ENCODE measurements at regions not wholly inside any gene's neighbourhood (a gene's known extent, or its start where the extent isn't known, plus 50 kb on each side); places are given as distances from the start of the nearest gene placed in this dataset.

DNA sequence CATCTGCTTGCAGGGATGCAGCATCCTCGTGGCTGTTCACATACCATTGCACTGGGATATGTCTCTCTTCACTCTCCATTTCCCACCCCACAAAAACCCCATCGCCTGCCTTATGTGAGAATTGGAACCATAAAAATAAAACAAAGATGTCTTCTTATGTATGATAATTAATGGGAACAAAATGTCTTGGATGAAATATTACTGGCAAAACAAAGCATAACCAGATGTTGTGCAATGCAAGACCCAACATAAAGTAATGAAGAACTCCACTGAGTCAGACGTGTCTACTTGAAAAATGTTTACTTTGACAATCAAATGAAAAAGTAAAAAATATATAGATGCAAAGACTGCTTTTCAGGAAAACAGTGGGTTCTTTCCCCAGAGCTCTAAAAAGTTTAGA, 611.3 kb upstream of the SYT4 start:
- TF ChIP-seq, protein P1, sequence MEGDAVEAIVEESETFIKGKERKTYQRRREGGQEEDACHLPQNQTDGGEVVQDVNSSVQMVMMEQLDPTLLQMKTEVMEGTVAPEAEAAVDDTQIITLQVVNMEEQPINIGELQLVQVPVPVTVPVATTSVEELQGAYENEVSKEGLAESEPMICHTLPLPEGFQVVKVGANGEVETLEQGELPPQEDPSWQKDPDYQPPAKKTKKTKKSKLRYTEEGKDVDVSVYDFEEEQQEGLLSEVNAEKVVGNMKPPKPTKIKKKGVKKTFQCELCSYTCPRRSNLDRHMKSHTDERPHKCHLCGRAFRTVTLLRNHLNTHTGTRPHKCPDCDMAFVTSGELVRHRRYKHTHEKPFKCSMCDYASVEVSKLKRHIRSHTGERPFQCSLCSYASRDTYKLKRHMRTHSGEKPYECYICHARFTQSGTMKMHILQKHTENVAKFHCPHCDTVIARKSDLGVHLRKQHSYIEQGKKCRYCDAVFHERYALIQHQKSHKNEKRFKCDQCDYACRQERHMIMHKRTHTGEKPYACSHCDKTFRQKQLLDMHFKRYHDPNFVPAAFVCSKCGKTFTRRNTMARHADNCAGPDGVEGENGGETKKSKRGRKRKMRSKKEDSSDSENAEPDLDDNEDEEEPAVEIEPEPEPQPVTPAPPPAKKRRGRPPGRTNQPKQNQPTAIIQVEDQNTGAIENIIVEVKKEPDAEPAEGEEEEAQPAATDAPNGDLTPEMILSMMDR (optimal IDR thresholded peaks at IDR 0.05 in 1 of 3, IDR thresholded peaks at IDR 0.05 in 1 of 3, conservative IDR thresholded peaks at IDR 0.05 in 1 of 3; ENCODE audit: extremely low read depth in 1 of 3, insufficient read depth in 2 of 3, low read length in 3 of 3): no peak
- no peak for TF ChIP-seq EZH2 (IDR thresholded peaks at IDR 0.05; ENCODE audit: low read length)

Data from keratinocyte (primary cell).